ENCODE measurements at regions not wholly inside any gene's neighbourhood (a gene's known extent, or its start where the extent isn't known, plus 50 kb on each side); places are given as distances from the start of the nearest gene placed in this dataset.
A peak's percentile ranks its signal among the peaks of the same experiment; 100 is the strongest.
"Not testable (repeated sequence)": the region's sequence is repeated elsewhere in the genome, so short reads cannot be mapped to it uniquely, and the experiment has no call there.

GRCh38 chr4:123236606-123237005 is 160.0 kb upstream of the SPRY1 start:
- no peak overlapping the region for H3K4me3 ChIP-seq
- intact Hi-C loops (cut with DNase I) = no loop called here
- no peaks in the 10 kb centered on the region for H3K27me3 ChIP-seq
- DNase-seq (no peak), ATAC-seq (no peak)
- TF ChIP-seq CTCF (IDR thresholded peaks at IDR 0.05) = no peak
- H3K27ac ChIP-seq = no peak overlapping the region
- H3K4me1 ChIP-seq = peaks cover 11% of the 10 kb centered on the region
- no peaks in the 10 kb centered on the region for H3K36me3 ChIP-seq
- no peaks in the 10 kb centered on the region for H3K9me3 ChIP-seq

GRCh38 chr4:123240286-123240685 is 156.3 kb upstream of the SPRY1 start:
- H3K4me1 ChIP-seq; H3K4me3 ChIP-seq; H3K27me3 ChIP-seq; H3K9me3 ChIP-seq; intact Hi-C loops (cut with DNase I); H3K36me3 ChIP-seq; DNase-seq; ATAC-seq; H3K27ac ChIP-seq: not testable (repeated sequence)

GRCh38 chr4:123243220-123243619 is 153.4 kb upstream of the SPRY1 start:
- H3K27ac ChIP-seq; H3K4me1 ChIP-seq; H3K4me3 ChIP-seq; ATAC-seq; H3K27me3 ChIP-seq; DNase-seq; H3K36me3 ChIP-seq; intact Hi-C loops (cut with DNase I); H3K9me3 ChIP-seq: not testable (repeated sequence)

GRCh38 chr4:123244137-123244536 is 152.5 kb upstream of the SPRY1 start:
- Histone ChIP-seq H3K4me3 (no peak overlapping the region), H3K27me3 (no peaks in the 10 kb centered on the region), H3K4me1 (peaks cover 14% of the 10 kb centered on the region), H3K9me3 (no peaks in the 10 kb centered on the region), H3K27ac (no peak overlapping the region), H3K36me3 (no peaks in the 10 kb centered on the region)
- ATAC-seq (peak; percentile 94), DNase-seq (peak; percentile 71)
- intact Hi-C loops (cut with DNase I) = no loop called here
- TF ChIP-seq CTCF (IDR thresholded peaks at IDR 0.05) = peak; percentile 18

- Histone ChIP-seq H3K27me3 (no peaks in the 10 kb centered on the region), H3K4me1 (peaks cover 22% of the 10 kb centered on the region), H3K4me3 (no peak overlapping the region), H3K27ac (peak overlapping the region; percentile 2), H3K36me3 (no peaks in the 10 kb centered on the region), H3K9me3 (no peaks in the 10 kb centered on the region)
- intact Hi-C loops (cut with DNase I) = no loop called here
- ATAC-seq = no peak
- DNase-seq = no peak
- TF ChIP-seq CTCF (IDR thresholded peaks at IDR 0.05) = no peak
These were observed 150.5 kb upstream of the SPRY1 start for GRCh38 chr4:123246085-123246484.

- DNase-seq (no peak), ATAC-seq (no peak)
- Histone ChIP-seq H3K4me3 (no peak overlapping the region), H3K27me3 (no peaks in the 10 kb centered on the region), H3K36me3 (no peaks in the 10 kb centered on the region), H3K27ac (no peak overlapping the region), H3K4me1 (peaks cover 22% of the 10 kb centered on the region), H3K9me3 (no peaks in the 10 kb centered on the region)
- TF ChIP-seq CTCF (IDR thresholded peaks at IDR 0.05) = no peak
- intact Hi-C loops (cut with DNase I) = no loop called here
These were observed 148.4 kb upstream of the SPRY1 start for GRCh38 chr4:123248085-123248659.

- Histone ChIP-seq H3K27ac (no peak overlapping the region), H3K36me3 (no peaks in the 10 kb centered on the region), H3K4me3 (no peak overlapping the region), H3K27me3 (no peaks in the 10 kb centered on the region), H3K9me3 (no peaks in the 10 kb centered on the region), H3K4me1 (peaks cover 18% of the 10 kb centered on the region)
- DNase-seq (no peak), ATAC-seq (no peak)
- intact Hi-C loops (cut with DNase I) = no loop called here
- no peak for TF ChIP-seq CTCF (IDR thresholded peaks at IDR 0.05)
These were observed 146.8 kb upstream of the SPRY1 start for GRCh38 chr4:123249821-123250220.
